ENCODE measurements at regions not wholly inside any gene's neighbourhood (a gene's known extent, or its start where the extent isn't known, plus 50 kb on each side); places are given as distances from the start of the nearest gene placed in this dataset.

GRCh38 chr10:130401860-130402765, 265.9 kb downstream of the GLRX3 start:
- no peak for DNase-seq (ENCODE audit: low spot score)

DNA sequence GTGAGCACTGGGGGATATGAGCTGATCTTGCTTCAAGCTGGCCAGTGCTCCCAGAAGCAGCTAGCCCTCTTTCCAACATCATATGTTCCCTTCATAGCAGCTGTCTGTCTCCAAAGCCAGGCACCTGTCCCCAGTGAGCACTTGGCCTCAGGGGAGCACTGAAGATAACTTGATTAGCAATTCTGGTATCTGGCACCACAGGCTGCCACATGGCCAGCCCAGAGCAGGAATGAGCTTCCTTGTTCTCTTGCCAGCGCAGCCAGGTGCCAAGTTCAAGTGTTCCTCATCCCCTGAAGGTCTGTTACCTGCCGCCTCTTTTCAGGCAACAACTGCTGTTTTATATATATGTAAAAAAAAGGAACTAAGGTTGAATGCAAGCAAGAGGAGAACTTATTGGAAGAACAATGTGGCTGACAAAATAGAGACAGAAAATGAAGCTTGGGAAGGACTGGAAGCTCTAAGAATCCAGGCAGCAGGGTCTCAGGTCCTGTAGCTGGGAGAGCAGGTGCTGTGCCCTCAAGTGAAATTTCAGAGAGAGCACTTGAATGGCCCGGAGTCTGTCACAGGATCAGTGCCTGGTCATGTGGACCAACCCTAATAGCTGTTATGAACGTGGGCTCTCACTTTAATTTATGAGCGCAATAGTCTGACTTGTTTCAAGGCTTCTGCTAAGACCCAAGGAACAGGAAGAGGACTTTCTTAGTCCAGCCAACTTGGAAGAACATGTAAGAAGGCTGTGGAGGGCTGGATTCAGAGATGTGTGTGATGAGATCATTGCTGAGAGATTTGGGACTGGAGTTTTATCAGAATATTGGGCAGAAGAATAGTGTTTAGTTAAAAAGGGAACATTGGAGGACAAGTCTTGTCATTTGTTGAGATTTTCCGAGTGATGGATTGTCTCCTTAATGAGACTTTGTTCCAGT, 267.2 kb downstream of the GLRX3 start:
- DNase-seq (ENCODE audit: low spot score) = no peak

- DNase-seq (ENCODE audit: low spot score) = no peak
These were observed 268.4 kb downstream of the GLRX3 start for GRCh38 chr10:130404476-130405055.

DNA sequence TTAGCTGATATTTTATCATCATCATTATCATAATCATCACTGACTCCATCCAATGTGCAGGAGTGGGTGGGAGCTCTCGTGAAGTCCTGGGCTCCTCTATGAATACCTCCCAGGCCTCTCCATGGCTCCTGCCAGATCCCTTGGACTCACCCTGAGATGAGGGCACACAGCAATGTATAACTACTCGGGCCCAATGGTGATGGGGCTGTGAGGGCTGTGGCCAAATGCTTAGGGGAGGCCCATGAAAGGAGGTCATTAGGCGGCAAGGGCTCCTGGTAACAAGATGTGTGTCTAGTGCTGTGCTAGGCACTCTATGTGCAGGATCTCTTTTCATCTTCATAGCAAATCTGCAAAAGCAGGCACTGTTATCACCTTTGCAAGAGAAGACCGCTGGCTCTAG, 270.9 kb downstream of the GLRX3 start:
- no peak for DNase-seq (ENCODE audit: low spot score)

DNA sequence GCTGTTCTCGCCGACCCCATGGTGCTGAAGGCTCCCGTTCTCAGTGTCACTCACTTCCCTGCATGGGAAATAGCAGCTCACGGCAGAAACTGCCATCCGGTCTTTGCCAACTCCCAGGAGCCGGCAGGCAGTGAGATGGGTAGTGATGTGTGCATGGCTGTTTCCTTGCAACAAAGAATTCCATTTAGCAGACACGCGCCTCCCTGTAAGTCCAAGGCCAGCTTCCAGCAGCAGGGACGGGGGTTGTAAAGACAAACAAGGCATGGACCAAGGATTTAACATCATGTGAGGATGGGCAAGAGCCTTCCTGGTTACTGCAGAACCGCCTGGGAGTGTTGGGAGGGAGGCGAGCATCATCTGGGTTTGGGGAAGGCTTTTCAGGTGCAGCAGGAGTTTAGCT, 273.1 kb downstream of the GLRX3 start:
- DNase-seq (ENCODE audit: low spot score) = no peak

DNA sequence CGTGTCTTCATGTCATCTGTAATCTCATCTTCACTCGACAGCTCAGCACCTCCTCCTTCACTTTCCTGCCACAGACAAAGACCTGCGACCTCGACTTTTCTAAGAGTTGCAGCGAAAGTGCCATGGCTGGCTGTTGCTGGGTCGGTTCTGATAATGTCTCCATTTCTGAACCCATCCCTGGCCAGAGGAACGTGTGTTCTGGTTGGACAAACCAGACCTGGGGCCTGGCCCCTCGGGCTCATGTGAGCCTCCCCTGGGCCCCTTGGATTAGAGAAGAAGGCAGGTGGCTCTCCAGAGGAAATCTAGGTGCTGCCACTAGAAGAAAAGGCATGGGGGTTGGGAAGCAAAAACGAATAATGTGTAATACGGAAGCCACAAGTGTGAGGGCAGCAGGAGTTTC, 273.7 kb downstream of the GLRX3 start:
- no peak for DNase-seq (ENCODE audit: low spot score)

- no peak for DNase-seq (ENCODE audit: low spot score)
These were observed 275.4 kb downstream of the GLRX3 start for GRCh38 chr10:130411496-130412085.

DNA sequence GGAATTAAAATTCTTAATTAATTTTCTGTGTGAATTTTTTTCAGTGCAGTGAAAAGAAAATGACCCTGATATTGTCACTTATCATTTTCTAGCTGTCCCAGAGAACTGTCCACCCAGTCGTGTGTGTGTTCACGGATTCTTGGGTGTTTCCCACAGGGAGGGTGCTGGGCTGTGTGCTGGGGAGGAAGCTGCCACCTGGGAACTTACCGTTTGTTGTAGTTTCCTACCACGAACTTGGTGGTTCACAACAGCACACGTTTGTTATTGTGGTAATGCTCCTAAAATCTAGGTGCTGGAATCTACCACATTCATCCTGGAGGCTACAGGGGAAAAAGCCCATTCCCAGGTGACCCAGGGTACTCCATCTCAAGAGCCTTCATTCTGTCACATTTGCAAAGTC, 276.1 kb downstream of the GLRX3 start:
- no peak for DNase-seq (ENCODE audit: low spot score)

- no peak for DNase-seq (ENCODE audit: low spot score)
These were observed 280.4 kb downstream of the GLRX3 start for GRCh38 chr10:130416334-130417150.

GRCh38 chr10:130418731-130419130, 282.5 kb downstream of the GLRX3 start:
- no peak for DNase-seq (ENCODE audit: low spot score)

DNA sequence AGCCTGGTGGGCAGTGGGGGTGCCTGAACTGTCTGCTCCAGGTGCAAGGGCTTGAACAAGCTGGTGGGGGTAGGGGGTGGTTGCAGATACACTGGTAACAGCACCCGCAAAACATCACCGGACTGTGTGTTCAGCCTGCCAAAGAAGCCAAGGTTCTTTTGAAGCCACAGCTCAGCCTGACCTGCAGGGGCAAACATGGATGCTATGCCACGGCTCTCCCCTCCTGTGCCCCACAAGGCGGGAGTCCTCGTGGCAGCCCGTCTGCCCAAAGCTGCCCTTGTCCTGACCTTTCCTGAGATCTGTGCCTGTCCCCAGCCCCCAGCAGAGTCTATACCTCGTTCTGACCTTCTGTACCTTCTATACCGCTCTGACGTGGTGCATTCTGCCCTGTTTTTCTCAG, 285.7 kb downstream of the GLRX3 start:
- no peak for DNase-seq (ENCODE audit: low spot score)

- no peak for DNase-seq (ENCODE audit: low spot score)
These were observed 286.5 kb downstream of the GLRX3 start for GRCh38 chr10:130422366-130423324.

GRCh38 chr10:130423455-130424305, 287.5 kb downstream of the GLRX3 start:
- DNase-seq (ENCODE audit: low spot score) = no peak

DNA sequence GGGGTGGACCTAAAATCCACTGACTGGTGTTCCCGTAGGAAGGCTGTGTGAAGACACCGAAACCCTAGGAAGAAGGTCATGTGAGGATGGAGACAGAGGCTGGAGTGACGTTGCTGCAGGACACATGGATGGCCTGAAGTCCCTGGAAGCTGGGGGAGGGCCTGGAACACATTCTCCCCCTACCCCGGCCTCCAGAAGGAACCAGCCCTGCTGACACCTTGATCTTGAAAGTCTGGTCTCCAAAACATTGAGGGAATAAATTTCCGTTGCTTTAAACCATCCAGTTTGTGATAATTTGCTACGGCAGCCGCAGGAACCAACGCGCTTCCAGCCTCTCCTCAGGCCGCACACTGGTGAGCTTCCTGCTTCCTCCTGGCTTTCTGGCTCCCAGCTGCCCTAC, 288.2 kb downstream of the GLRX3 start:
- no peak for DNase-seq (ENCODE audit: low spot score)

DNA sequence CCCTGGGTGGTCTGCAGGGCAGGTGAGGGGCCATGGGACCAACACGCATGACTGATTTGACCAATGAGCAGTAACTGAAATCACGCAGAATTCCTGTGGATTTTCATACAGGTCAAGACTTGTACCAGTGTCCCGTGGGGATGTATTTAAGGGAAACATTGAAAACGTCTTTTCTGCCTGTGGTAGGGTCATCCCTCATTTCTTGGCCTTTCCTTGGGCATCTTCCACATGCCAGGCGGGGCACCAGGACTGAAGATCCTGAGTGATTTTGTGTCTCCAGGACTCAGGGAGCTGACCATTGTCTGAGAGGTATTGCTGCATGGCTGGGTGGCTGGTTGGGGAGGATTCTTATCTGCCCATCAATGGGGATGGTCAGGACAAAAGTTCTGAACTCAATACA, 289.0 kb downstream of the GLRX3 start:
- DNase-seq (ENCODE audit: low spot score) = no peak

DNA sequence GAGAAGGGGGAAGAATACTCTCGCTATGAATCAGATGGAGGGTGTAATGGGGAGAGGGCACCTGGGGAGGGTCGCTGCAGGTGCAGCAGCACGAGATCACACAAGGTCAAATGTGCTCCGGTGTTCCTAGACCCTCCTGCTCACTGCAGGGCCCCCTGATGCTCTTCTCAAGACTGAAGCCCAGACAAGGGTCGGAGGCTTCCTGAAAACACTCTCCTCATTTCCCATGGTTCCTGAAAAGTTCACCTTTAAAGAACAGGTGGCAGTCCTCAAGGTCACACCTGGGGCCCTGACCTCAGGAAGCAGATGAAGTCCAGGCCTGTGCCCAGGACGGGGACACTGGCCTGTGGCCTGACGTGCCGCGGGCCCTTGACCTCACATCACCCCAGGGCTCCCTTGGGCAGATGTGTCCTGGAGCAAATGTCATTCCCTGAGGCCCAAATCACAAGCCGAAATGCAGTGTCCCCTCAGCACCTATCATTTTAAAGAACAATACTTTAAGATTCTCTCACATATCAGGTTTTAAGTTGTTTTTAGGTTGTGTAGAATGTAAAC, 289.8 kb downstream of the GLRX3 start:
- DNase-seq (ENCODE audit: low spot score) = no peak

DNA sequence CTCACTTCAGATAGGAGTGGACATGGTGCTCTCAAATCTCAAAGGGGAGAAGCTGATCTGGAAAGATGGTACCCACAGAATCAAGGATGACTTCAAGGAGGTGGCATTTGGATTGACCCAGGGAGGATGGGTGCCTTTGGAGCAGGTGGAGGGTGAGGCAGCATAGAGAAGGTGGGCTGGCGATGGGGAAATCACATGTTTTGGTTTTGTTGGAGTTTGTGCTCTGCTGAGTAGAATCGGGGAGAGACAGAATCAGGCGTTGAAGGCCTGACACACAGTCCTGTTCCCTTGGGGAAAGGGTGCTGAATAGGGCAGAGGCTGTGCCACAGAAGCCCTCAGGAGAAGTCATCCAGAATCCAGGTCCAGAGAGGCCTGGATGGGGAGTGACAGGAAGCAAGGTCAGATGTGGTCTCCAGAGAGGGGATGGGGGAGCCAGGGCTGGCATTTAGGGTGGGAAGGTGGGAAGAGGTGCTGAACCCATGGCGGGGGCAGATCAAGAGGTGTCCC, 291.1 kb downstream of the GLRX3 start:
- no peak for DNase-seq (ENCODE audit: low spot score)

DNA sequence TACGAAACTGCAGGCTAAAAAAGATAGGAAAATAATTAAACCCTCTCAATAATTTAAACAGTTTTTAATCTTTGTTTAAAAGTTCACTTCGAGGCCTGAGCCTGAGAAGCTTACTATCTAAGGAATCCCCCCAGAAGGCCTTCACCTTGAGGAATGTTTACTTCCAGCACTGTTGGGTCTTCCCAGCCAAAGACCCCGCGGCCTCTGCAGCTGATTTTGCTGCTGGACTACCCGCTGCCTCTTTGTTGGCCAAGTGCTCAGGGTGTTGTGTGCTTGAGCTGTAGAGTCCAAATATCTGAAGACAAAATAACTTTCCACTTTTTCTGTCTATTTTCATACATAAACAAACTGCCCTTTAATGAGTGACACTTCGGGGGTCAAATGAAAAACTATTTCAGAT, 292.7 kb downstream of the GLRX3 start:
- no peak for DNase-seq (ENCODE audit: low spot score)

DNA sequence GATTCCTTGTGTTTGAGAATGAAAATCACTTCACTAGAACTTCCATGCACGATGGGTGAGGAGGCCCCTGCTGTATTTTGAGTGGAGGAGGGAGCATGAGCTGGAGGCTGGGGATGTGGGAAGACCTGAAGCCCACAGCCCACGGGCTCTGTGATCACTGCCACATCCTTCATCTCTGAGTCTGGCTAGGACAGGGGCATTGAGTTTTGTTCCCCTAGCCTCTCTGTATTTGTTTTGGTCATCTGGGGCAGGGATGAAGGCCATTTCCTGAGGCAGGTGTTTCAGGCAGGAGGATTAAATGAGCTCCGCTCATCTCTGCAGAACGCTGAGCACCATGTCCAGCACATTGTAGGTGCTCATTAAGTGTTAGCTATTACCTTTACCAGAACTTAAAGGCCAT, 293.6 kb downstream of the GLRX3 start:
- no peak for DNase-seq (ENCODE audit: low spot score)
